GM18517 (cell line): ENCODE measurements at regions not wholly inside any gene's neighbourhood (a gene's known extent, or its start where the extent isn't known, plus 50 kb on each side); places are given as distances from the start of the nearest gene placed in this dataset.
"Not testable (repeated sequence)": the region's sequence is repeated elsewhere in the genome, so short reads cannot be mapped to it uniquely, and the experiment has no call there.

ENCODE experiments used
- ATAC-seq: cut with Tn5 transposase; IDR thresholded peaks from one replicate; pipeline ENCODE4 v1.9.1; 2021; ENCODE audit warnings: mild to moderate bottlenecking, moderate library complexity; ENCODE audit not compliant: unreplicated experiment

- ATAC-seq = no peak
Measured at GRCh38 chr10:64880546-64880945, 1359.3 kb downstream of the REEP3 start.

GRCh38 chr10:64881257-64881656 lies 1360.1 kb downstream of the REEP3 start:
- no peak for ATAC-seq

DNA sequence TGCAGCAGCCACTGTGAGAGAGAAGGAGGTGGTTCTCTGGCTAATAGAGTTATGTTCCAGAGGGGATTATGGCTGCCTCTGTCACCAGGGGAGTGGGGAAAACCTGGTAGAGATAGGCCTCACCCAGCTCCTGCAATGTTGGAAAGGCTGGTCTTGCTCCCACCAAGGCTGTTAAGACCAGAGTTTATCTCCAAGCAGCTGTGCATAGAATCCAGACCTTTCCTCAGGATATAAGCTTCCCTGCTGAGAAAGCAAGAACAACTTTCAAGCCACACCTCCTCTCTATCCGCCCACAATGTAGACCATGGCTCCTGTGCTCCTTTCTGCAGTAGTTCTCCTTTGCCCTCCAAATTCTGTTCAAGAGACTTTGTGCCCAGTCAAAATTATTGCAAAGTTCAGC lies 1375.4 kb downstream of the REEP3 start:
- ATAC-seq = no peak

- ATAC-seq = not testable (repeated sequence)
Measured at GRCh38 chr10:64906311-64906710, 1385.1 kb downstream of the REEP3 start.

DNA sequence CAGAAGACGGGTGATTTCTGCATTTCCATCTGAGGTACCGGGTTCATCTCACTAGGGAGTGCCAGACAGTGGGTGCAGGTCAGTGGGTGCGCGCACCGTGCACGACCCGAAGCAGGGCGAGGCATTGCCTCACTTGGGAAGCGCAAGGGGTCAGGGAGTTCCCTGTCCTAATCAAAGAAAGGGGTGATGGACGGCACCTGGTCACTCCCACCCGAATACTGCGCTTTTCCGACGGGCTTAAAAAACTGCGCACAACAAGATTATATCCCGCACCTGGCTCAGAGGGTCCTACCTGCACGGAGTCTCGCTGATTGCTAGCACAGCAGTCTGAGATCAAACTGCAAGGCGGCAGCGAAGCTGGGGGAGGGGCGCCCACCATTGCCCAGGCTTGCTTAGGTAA lies 1403.1 kb downstream of the REEP3 start:
- not testable (repeated sequence) for ATAC-seq

GRCh38 chr10:64952042-64952441 lies 1430.8 kb downstream of the REEP3 start:
- no peak for ATAC-seq

DNA sequence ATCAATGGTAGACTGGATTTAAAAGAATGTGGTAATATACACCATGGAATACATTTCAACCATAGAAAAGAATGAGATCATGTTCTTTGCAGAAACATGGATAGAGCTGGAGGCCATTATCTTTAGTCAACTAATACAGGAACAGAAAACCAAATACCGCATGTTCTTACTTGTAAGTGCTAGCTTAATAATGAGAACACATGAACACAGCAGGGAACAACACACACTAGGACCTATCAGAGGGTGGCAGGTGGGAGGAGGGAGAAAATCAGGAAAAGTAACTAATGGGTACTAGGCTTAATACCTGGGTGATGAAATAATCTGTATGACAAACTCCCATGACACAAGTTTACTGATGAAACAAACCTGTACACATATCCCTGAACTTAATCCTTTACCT lies 1435.2 kb downstream of the REEP3 start:
- ATAC-seq = no peak

GRCh38 chr10:64959116-64959515 lies 1437.9 kb downstream of the REEP3 start:
- ATAC-seq = no peak

DNA sequence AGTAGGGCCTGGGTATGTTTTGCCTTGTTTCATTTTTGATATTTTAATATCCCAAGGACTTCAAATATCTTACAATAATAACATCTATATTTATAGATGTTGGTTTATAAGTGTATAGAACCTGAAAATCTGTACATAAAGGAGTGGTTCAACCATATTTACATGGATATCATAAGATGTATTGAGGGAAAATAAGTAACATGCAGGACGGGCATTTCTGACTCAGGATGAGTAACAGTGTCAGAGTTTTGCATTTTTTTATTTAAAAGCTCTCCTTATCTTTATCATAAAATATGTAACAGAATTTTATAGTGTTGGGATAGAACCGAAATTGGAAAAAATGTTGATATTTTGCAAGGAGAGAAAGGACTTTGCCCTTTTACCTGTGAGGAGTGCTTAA lies 1438.7 kb downstream of the REEP3 start:
- ATAC-seq = no peak

DNA sequence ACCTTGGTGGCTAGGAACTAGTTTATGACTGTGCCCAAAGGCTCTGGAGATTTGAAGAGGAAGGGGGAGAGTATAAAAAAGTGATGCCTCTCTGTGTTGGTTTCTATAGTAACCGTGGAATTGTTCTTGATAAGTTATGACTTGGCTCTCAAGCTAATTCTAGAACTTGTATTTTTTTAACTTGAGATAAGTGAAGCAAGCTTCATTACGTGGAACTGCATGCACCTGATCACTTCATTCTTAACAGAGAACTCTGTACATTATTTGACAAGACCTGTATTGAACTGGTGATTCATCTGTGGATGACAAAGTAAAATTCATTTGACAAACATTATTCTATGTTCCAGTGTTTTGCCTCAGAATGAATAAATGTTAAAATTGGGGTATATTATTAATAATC lies 1452.2 kb downstream of the REEP3 start:
- no peak for ATAC-seq

GRCh38 chr10:64976150-64976549 lies 1454.9 kb downstream of the REEP3 start:
- ATAC-seq = no peak

GRCh38 chr10:64977915-64978314 lies 1456.7 kb downstream of the REEP3 start:
- ATAC-seq = no peak

DNA sequence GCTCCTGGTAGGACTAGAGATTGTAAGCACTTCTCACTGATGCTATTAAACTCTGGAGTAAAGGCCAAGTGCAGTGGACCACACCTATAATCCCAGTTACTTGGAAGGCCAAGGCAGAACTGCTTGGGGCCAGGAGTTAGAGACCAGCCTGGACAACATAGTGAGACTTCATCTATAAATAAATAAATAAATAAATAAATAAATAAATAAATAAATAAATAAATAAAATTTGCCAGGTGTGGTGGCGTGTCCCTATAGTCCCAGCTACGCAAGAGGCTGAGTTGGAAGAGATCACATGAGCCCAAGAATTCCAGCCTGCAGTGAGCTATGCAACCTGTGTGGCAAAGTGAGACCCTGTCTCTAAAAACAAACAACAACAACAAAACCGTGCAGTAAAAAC lies 1475.7 kb downstream of the REEP3 start:
- no peak for ATAC-seq

DNA sequence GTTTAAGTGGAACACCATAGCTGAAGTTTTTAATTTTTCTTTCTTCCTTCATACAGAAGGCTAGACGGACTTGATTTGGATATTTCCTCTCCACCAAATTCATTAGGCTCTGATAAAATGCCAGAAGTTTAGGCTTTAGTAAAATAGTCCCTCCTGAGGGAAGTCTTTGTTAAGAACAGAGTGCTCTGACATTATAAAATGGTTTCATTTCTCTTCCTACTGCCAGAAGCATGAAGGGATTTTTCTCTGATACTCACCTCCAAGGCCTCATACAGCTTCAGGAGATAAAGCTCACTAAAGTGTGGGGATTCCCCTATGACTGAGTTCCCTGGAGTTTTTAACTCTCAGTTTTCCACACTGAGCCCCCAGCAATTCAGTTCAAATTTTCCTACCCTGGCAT lies 1489.6 kb downstream of the REEP3 start:
- no peak for ATAC-seq

DNA sequence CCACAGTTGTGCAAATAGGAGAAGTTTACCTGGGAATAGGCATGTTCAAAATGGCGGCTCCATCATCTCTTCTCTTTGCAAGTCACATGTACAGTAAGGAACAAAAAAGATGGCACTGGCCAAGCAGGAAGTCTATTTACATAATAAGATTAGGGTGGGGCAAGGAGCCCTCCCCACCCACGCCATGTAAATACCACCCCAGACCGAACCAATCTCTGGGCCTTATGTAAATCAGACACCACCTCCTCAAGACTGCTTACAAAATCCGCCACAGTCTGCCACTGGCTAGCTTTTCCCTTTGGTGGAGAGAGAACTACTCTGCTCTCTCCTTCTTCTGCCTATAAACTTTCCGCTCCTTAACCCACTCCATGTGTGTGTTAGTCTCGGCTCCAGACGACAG lies 1496.3 kb downstream of the REEP3 start:
- no peak for ATAC-seq

GRCh38 chr10:65024886-65025285 lies 1503.7 kb downstream of the REEP3 start:
- ATAC-seq = no peak

DNA sequence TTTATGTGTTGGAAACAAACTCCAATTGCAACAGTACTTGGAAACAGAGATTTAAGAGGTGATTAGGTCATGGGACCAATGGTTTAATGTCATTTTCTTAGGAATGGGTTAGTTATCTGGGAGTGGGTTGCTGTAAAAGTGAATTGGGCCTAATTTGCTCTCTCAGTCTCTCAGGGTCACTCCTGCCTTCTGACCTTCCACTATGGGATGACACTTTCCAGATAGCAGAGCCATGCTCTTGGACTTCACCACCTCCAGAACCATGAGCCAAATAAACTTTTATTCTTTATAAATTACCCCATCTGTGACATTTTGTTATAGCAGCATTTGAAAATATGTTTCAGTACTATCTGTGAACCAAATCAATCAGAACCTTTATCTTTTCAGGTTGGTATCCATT lies 1509.1 kb downstream of the REEP3 start:
- no peak for ATAC-seq

DNA sequence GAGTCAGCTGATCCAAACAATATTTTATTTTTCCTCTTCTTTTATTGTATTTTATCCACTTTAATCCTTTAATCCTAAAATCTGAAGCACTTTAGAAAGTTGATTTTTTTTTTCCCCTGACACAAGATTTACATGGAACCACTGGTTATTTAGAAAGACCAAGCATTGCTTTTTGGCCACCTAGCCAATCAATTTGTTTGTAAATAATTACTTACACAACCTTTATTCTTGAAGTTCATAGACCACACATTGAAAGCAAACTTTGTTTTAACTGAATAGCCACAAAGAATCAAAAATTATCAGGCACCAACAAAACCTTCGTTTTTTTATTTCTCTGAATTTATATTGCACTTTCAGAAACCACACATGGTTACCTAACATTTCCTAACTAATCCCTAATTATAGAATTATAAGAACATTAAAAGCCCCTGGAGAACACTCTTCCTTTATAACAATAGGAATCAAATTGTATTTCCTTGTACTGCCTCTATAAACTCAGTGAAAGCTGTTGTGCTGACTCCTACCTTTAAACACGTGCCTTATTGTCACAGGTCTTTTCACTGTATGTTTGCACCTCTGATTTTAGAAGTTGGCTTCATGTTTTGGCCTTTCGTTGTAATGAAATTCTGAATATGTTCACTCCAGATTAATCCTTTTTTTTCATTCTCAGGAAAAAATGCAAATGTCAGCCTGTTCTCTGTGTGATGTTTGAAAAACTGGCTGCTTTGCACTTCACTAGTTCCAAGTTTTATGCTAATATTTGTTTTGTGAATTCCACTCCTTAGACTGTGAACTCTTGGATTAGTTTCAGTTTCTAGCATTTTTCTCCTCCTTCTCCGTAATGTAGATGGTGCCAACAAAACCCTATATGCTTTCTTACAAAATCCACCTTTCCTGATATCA lies 1511.9 kb downstream of the REEP3 start:
- ATAC-seq = no peak

GRCh38 chr10:65033957-65034356 lies 1512.8 kb downstream of the REEP3 start:
- no peak for ATAC-seq

DNA sequence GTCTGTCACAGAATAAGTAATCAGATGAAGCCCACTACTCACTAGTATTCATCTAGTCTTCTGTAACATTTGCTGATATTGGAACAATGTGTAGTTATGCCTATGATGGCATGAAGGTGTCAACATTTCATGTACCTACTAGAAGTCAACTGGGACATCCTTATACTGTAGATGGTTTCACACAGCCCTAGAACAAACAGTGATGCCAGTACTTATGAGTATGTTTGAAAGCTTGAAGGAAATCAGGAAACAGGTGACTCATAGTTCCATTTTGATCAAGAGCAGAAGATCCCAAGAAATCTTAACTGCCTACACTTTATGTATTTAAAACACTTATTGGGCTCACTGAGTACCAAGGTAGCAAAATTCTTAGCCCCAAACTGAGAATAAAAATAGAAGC lies 1519.6 kb downstream of the REEP3 start:
- ATAC-seq = no peak

- no peak for ATAC-seq
Measured at GRCh38 chr10:65041307-65041706, 1520.1 kb downstream of the REEP3 start.

- ATAC-seq = no peak
Measured at GRCh38 chr10:65042496-65042895, 1521.3 kb downstream of the REEP3 start.

DNA sequence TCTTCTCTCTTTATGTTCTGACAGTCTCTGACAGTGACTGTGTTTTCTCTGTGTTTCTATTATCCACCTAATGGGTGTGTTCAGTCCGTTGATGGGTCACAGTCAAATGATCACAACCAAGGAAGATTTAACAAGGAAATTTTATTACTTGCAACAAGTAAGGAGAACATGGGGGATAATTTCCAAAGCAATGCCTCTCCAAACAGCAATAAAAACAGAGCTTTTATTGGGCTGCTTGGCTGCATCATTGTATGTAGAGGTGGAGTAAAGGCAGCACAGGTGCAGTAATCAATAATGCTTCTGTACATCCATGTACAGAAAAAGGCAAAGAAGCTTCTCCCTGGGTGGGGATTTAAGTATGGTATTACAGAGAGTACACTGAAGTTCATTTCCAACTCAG lies 1525.6 kb downstream of the REEP3 start:
- no peak for ATAC-seq
